Endothelial cell of umbilical vein (primary cell): ENCODE measurements at regions not wholly inside any gene's neighbourhood (a gene's known extent, or its start where the extent isn't known, plus 50 kb on each side); places are given as distances from the start of the nearest gene placed in this dataset.

Experiments used
- BruUV-seq: library from RNA; stranded (reverse); fragments of 400-500 nt; replicated peaks from 2 replicates; lab custom pipeline; 2021; lab: Mats Ljungman, UMichigan
- CTCF ChIA-PET: fragments of 300-600, 350-600 bp; sonication (Branson Sonifier 250); formaldehyde crosslinking; loops from one replicate; lab custom pipeline; 2021; ENCODE audit warnings: antibody characterized with exemption, inconsistent platforms; lab: Charles Lee
- POLR2A ChIA-PET: fragments of 300-600, 350-600 bp; sonication (Branson Sonifier 250); formaldehyde crosslinking; loops from one replicate; lab custom pipeline; 2021; ENCODE audit warnings: antibody characterized with exemption, inconsistent platforms; lab: Charles Lee
- DNase-seq: peaks from one replicate; pipeline ENCODE4 v3.0.0-alpha.2; 2011; ENCODE audit warnings: low read depth, low spot score
- FAIRE-seq: peaks from 2 replicates; lab custom pipeline; 2011; peaks lifted over from hg19 to GRCh38; lab: Jason Lieb, UNC
- H2AFZ ChIP-seq: 2 replicates; pipeline ENCODE4 v1.6.0; 2012; ENCODE audit warnings: low read depth, low read length, control low read depth, inconsistent platforms
- H3K27ac ChIP-seq: 2 replicates; pipeline ENCODE4 v1.5.1; 2011; ENCODE audit warnings: low read depth, mild to moderate bottlenecking, control low read depth, low read length, moderate library complexity; ENCODE audit not compliant: insufficient read depth
- H3K27me3 ChIP-seq, 2 experiments: 2 replicates each; pipeline versions ENCODE4 v1.6.0 to v1.6.1; 2011; ENCODE audit warnings: low read length in 2 of 2, mixed read lengths in 1 of 2; ENCODE audit not compliant: control insufficient read depth in 2 of 2, insufficient read depth in 2 of 2
- H3K36me3 ChIP-seq, 2 experiments: 2 replicates in 1 of 2; 3 replicates in 1 of 2; pipeline ENCODE4 v1.5.1; 2011; ENCODE audit warnings: low read length in 2 of 2, mild to moderate bottlenecking in 1 of 2, moderate library complexity in 1 of 2; ENCODE audit not compliant: control insufficient read depth in 2 of 2, insufficient read depth in 2 of 2; ENCODE audit errors: extremely low read depth in 1 of 2
- H3K4me1 ChIP-seq: 3 replicates; pipeline ENCODE4 v1.5.1; 2011; ENCODE audit warnings: mild to moderate bottlenecking, low read length; ENCODE audit not compliant: control insufficient read depth, insufficient read depth; ENCODE audit errors: extremely low read depth
- H3K4me2 ChIP-seq: 2 replicates; pipeline ENCODE4 v1.6.1; 2011; ENCODE audit warnings: low read length, control low read depth, mixed read lengths; ENCODE audit not compliant: insufficient read depth
- H3K4me3 ChIP-seq, 3 experiments: fragments of 200-600 bp in 1 of 3; sonication (generic), shearing (Covaris generic) in 1 of 3; replicated peaks in 1 of 3; 2 replicates each; pipeline ENCODE4 v1.5.1; 2011 to 2016; ENCODE audit warnings: control low read depth in 3 of 3, low read length in 3 of 3, mild to moderate bottlenecking in 2 of 3, inconsistent platforms in 1 of 3, low read depth in 1 of 3, moderate library complexity in 1 of 3; ENCODE audit not compliant: insufficient read depth in 1 of 3
- H3K79me2 ChIP-seq: 2 replicates; pipeline ENCODE4 v1.6.0; 2012; ENCODE audit warnings: low read length, inconsistent platforms; ENCODE audit not compliant: control insufficient read depth, insufficient read depth
- H3K9ac ChIP-seq: replicated peaks from 2 replicates; pipeline ENCODE3; 2011; ENCODE audit warnings: low read length, control low read depth; ENCODE audit not compliant: insufficient read depth; ENCODE audit errors: extremely low read depth
- H3K9me1 ChIP-seq: replicated peaks from 3 replicates; pipeline ENCODE4 v1.6.0; 2011; ENCODE audit warnings: mild to moderate bottlenecking, low read length; ENCODE audit not compliant: control insufficient read depth, insufficient read depth; ENCODE audit errors: extremely low read depth
- H3K9me3 ChIP-seq: replicated peaks from 2 replicates; pipeline ENCODE4 v1.5.1; 2012; ENCODE audit warnings: low read length, inconsistent platforms; ENCODE audit not compliant: control insufficient read depth, insufficient read depth
- H4K20me1 ChIP-seq: replicated peaks from 2 replicates; pipeline ENCODE3; 2011; ENCODE audit warnings: mild to moderate bottlenecking, low read length; ENCODE audit not compliant: control insufficient read depth, insufficient read depth; ENCODE audit errors: extremely low read depth
- CTCF ChIP-seq, 2 donors: IDR thresholded peaks; 1 replicate in 1 of 2; 2 replicates in 1 of 2; pipeline ENCODE4 v1.5.1; 2011; ENCODE audit warnings: low read length in 2 of 2, mild to moderate bottlenecking in 2 of 2, moderate library complexity in 2 of 2, control low read depth in 1 of 2, inconsistent platforms in 1 of 2, low read depth in 1 of 2; ENCODE audit not compliant: insufficient read depth in 1 of 2; ENCODE audit errors: extremely low read depth in 1 of 2
- EZH2 ChIP-seq: IDR thresholded peaks from 2 replicates; pipeline ENCODE4 v1.6.1; 2012; ENCODE audit warnings: borderline replicate concordance, low read depth, mild to moderate bottlenecking, moderate library complexity, low read length, inconsistent platforms; ENCODE audit not compliant: severe bottlenecking
- FOS ChIP-seq: IDR thresholded peaks from 2 replicates; pipeline ENCODE4 v1.6.1; 2011; ENCODE audit warnings: mild to moderate bottlenecking, low read length, moderate library complexity, borderline replicate concordance; ENCODE audit not compliant: insufficient read depth
- GATA2 ChIP-seq: IDR thresholded peaks from 2 replicates; pipeline ENCODE4 v1.7.0; 2011; ENCODE audit warnings: low read depth, mild to moderate bottlenecking, moderate library complexity, mixed read lengths, low read length; ENCODE audit not compliant: insufficient read length, insufficient read depth
- JUN ChIP-seq: IDR thresholded peaks from 2 replicates; pipeline ENCODE4 v1.6.1; 2011; ENCODE audit warnings: borderline replicate concordance, low read depth; ENCODE audit not compliant: insufficient read length, insufficient read depth
- MYC ChIP-seq: IDR thresholded peaks from one replicate; pipeline ENCODE4 v1.6.1; 2011; ENCODE audit warnings: mild to moderate bottlenecking, low read depth, low read length
- POLR2A ChIP-seq: IDR thresholded peaks from 2 replicates; pipeline ENCODE4 v1.6.1; 2012; ENCODE audit warnings: low read depth, mild to moderate bottlenecking, control low read depth, low read length
- dilution Hi-C: fragments of 300-500 bp; cut with MboI; formaldehyde crosslinking; loops from one replicate; pipeline ENCODE4 v1.15.0; 2019; ENCODE audit warnings: low sequenced_read_pairs; ENCODE audit not compliant: extremely low pct_ligation_motif_present
- intact Hi-C: fragments of 100-400 bp; cut with micrococcal nuclease; formaldehyde crosslinking; loops from one replicate; pipeline ENCODE4 v1.10.0; 2022
- TF ChIP-seq, protein P1 (sequence below): IDR thresholded peaks from 2 replicates; pipeline ENCODE4 v1.6.1; 2011; ENCODE audit not compliant: insufficient read depth, insufficient read length

DNA sequence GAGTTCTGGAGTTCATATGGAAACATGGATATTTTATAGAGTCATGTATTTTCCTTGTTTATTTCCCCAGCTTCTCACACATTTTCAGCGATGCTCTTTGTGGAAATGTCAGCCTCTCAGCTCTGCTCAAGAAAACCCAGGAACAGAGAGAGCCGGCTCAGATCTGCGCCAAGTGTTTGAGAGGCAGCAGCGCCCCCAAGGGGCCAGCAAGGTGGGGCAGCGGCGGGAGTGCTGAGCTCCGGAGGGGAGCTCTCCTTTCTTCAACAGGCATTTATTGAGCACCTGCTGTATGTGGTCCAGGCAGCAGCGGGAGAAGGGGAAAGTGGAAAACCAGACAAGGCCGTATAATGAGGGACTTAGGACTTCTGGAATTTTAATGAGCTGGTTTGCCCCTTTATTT, 421.1 kb upstream of the C16orf82 start:
- FAIRE-seq (no peak), DNase-seq (no peak)
- Histone ChIP-seq H3K27ac (no peak overlapping the region), H3K4me1 (no peaks in the 10 kb centered on the region), H3K36me3 (no peaks in the 10 kb centered on the region), H3K9ac (no peak overlapping the region), H3K9me1 (no peaks in the 10 kb centered on the region), H3K4me2 (no peak overlapping the region), H3K27me3 (no peaks in the 10 kb centered on the region), H2AFZ (no peak overlapping the region), H4K20me1 (no peaks in the 10 kb centered on the region), H3K4me3 (no peak overlapping the region), H3K9me3 (peaks cover 3% of the 10 kb centered on the region), H3K79me2 (no peaks in the 10 kb centered on the region)
- no TSS peak for BruUV-seq
- dilution Hi-C loops = no loop called here
- POLR2A ChIA-PET = no interaction called here
- CTCF ChIA-PET = no interaction called here
- intact Hi-C loops = no loop called here
- TF ChIP-seq FOS (no peak), EZH2 (no peak), GATA2 (no peak), MYC (no peak), CTCF (IDR thresholded peaks at IDR 0.05; ENCODE audit: extremely low read depth in 1 of 2, insufficient read depth in 1 of 2, low read depth in 1 of 2, low read length in 2 of 2) (no peak), JUN (no peak), POLR2A (no peak)
- TF ChIP-seq, protein P1, sequence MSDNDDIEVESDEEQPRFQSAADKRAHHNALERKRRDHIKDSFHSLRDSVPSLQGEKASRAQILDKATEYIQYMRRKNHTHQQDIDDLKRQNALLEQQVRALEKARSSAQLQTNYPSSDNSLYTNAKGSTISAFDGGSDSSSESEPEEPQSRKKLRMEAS = no peak
